A549 (cell line): ENCODE measurements at regions not wholly inside any gene's neighbourhood (a gene's known extent, or its start where the extent isn't known, plus 50 kb on each side); places are given as distances from the start of the nearest gene placed in this dataset.

Experiments
- BHLHE40 ChIP-seq: IDR thresholded peaks from 2 replicates; pipeline ENCODE4 v1.6.1; 2012; ENCODE audit warnings: low read depth, low read length, inconsistent platforms
- HDAC2 ChIP-seq: fragments of 200-600 bp; sonication (generic); IDR thresholded peaks from 2 replicates; pipeline ENCODE4 v1.6.1; 2016
- MAFK ChIP-seq: fragments of 450-650 bp; IDR thresholded peaks from 2 replicates; pipeline ENCODE4 v1.6.1; 2014; ENCODE audit not compliant: partially characterized antibody
- MAX ChIP-seq: IDR thresholded peaks from 2 replicates; pipeline ENCODE4 v1.6.1; 2012
- MYC ChIP-seq: IDR thresholded peaks from 2 replicates; pipeline ENCODE4 v1.6.1; 2012; ENCODE audit warnings: mild to moderate bottlenecking, inconsistent platforms, low read length, improper control_type of control experiment, borderline replicate concordance
- NFE2L2 ChIP-seq: fragments of 150-350 bp; conservative IDR thresholded peaks from 2 replicates; pipeline ENCODE4 v1.6.1; 2014; ENCODE audit warnings: low read length
- TF ChIP-seq, protein P1 (sequence below): fragments of >200 bp; sonication (Bioruptor Twin); formaldehyde crosslinking; IDR thresholded peaks from 3 replicates; pipeline ENCODE4 v1.5.1; 2016
- TF ChIP-seq, protein P2 (sequence below): fragments of 200-600 bp; sonication (generic); IDR thresholded peaks from 2 replicates; pipeline ENCODE4 v1.6.1; 2016; ENCODE audit warnings: antibody characterized with exemption, mild to moderate bottlenecking, moderate library complexity
- TF ChIP-seq, protein P3 (sequence below): IDR thresholded peaks from 2 replicates; pipeline ENCODE4 v1.6.1; 2012

DNA sequence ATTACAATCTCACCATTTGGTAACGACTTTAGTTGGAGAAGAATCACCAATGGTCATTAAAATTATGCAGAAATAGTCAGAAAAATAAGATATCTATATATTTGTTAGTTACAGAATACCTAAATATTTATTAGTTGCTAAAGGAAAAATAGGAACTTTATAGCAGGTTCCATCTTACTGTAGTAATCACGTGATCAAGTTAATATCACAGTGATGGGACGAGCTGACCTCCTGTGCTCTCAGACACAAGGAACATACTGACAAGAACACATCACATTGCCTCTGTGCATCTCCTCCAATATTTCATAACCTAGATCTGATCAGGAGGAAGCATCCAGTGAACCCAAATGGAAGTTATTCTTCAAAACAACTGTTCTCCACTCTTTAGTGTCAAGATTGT lies 215.3 kb downstream of the GALR1 start:
- TF ChIP-seq MAFK (no peak), MYC (no peak), MAX (no peak), NFE2L2 (no peak), BHLHE40 (no peak), HDAC2 (no peak)
- TF ChIP-seq, protein P1, sequence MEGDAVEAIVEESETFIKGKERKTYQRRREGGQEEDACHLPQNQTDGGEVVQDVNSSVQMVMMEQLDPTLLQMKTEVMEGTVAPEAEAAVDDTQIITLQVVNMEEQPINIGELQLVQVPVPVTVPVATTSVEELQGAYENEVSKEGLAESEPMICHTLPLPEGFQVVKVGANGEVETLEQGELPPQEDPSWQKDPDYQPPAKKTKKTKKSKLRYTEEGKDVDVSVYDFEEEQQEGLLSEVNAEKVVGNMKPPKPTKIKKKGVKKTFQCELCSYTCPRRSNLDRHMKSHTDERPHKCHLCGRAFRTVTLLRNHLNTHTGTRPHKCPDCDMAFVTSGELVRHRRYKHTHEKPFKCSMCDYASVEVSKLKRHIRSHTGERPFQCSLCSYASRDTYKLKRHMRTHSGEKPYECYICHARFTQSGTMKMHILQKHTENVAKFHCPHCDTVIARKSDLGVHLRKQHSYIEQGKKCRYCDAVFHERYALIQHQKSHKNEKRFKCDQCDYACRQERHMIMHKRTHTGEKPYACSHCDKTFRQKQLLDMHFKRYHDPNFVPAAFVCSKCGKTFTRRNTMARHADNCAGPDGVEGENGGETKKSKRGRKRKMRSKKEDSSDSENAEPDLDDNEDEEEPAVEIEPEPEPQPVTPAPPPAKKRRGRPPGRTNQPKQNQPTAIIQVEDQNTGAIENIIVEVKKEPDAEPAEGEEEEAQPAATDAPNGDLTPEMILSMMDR: no peak
- TF ChIP-seq, protein P2, sequence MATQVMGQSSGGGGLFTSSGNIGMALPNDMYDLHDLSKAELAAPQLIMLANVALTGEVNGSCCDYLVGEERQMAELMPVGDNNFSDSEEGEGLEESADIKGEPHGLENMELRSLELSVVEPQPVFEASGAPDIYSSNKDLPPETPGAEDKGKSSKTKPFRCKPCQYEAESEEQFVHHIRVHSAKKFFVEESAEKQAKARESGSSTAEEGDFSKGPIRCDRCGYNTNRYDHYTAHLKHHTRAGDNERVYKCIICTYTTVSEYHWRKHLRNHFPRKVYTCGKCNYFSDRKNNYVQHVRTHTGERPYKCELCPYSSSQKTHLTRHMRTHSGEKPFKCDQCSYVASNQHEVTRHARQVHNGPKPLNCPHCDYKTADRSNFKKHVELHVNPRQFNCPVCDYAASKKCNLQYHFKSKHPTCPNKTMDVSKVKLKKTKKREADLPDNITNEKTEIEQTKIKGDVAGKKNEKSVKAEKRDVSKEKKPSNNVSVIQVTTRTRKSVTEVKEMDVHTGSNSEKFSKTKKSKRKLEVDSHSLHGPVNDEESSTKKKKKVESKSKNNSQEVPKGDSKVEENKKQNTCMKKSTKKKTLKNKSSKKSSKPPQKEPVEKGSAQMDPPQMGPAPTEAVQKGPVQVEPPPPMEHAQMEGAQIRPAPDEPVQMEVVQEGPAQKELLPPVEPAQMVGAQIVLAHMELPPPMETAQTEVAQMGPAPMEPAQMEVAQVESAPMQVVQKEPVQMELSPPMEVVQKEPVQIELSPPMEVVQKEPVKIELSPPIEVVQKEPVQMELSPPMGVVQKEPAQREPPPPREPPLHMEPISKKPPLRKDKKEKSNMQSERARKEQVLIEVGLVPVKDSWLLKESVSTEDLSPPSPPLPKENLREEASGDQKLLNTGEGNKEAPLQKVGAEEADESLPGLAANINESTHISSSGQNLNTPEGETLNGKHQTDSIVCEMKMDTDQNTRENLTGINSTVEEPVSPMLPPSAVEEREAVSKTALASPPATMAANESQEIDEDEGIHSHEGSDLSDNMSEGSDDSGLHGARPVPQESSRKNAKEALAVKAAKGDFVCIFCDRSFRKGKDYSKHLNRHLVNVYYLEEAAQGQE: no peak
- TF ChIP-seq, protein P3, sequence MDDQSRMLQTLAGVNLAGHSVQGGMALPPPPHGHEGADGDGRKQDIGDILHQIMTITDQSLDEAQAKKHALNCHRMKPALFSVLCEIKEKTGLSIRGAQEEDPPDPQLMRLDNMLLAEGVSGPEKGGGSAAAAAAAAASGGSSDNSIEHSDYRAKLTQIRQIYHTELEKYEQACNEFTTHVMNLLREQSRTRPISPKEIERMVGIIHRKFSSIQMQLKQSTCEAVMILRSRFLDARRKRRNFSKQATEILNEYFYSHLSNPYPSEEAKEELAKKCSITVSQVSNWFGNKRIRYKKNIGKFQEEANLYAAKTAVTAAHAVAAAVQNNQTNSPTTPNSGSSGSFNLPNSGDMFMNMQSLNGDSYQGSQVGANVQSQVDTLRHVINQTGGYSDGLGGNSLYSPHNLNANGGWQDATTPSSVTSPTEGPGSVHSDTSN: no peak
